Ovary (tissue), 7 donors: ENCODE measurements at regions not wholly inside any gene's neighbourhood (a gene's known extent, or its start where the extent isn't known, plus 50 kb on each side); places are given as distances from the start of the nearest gene placed in this dataset.

Source experiments
- DNase-seq, 5 donors: peaks; one replicate each; pipeline ENCODE4 v3.0.0-alpha.2; 2019 to 2020
- H3K27ac ChIP-seq, 2 donors: fragments of 200-600 bp; one replicate each; pipeline versions ENCODE4 v1.5.1 to v1.8.0; 2019 to 2022
- H3K27me3 ChIP-seq: fragments of 200-600 bp; one replicate; pipeline ENCODE4 v1.8.0; 2022
- H3K36me3 ChIP-seq: fragments of 200-600 bp; sonication (generic); one replicate; pipeline ENCODE4 v1.5.1; 2019
- H3K4me1 ChIP-seq: one replicate; pipeline ENCODE4 v1.8.1; 2013; ENCODE audit warnings: mild to moderate bottlenecking, moderate library complexity; ENCODE audit not compliant: insufficient read depth
- H3K4me3 ChIP-seq: fragments of 200-600 bp; sonication (generic); one replicate; pipeline ENCODE4 v1.5.1; 2017
- H3K9me3 ChIP-seq, 2 donors: fragments of 200-600 bp in 1 of 2; sonication (generic) in 1 of 2; one replicate each; pipeline versions ENCODE4 v1.5.1 to v1.8.1; 2013 to 2019; ENCODE audit warnings: mild to moderate bottlenecking in 1 of 2, moderate library complexity in 1 of 2
- EP300 ChIP-seq: sonication (generic); formaldehyde crosslinking; IDR thresholded peaks from one replicate; pipeline ENCODE4 v1.6.1; 2017; ENCODE audit warnings: antibody characterized with exemption
- POLR2A ChIP-seq: fragments of 450-650 bp; IDR thresholded peaks from one replicate; pipeline ENCODE4 v1.6.1; 2017; ENCODE audit warnings: antibody characterized with exemption, mild to moderate bottlenecking, moderate library complexity
- WGBS, 3 donors: extraction: QIAGEN DNeasy Blood & Tissue Kit in 1 of 3; methylation state at CpG; one replicate each; pipeline versions ENCODE4 v1.1.5 to v1.1.7; 2013 to 2017; 5-methylcytosine and 5-hydroxymethylcytosine counted together
- intact Hi-C, 4 donors: fragments of 100-400 bp; cut with DNase I; formaldehyde crosslinking; loops; one replicate each; pipeline versions ENCODE4 v1.11.0 to v1.15.1; 2022 to 2023
- TF ChIP-seq, protein P1 (sequence below), 3 donors: fragments of 450-650 bp in 2 of 3; fragments of 200-600 bp in 1 of 3; IDR thresholded peaks; one replicate each; pipeline versions ENCODE4 v1.5.1 to v1.8.0; 2016 to 2022; ENCODE audit warnings: antibody characterized with exemption in 3 of 3, mild to moderate bottlenecking in 1 of 3
- donor health status: DM: no; HTN: no; CAD: no; lungs with moderate emphysema.
- donor health status: DM: no; HTN: no; CAD: no.
- donor health status: Bipolar disorder and iron deficiency.
- donor health status: DM: no; HTN: no; CAD: no.
- donor health status: DM: yes; HTN: yes; CAD: no.

DNA sequence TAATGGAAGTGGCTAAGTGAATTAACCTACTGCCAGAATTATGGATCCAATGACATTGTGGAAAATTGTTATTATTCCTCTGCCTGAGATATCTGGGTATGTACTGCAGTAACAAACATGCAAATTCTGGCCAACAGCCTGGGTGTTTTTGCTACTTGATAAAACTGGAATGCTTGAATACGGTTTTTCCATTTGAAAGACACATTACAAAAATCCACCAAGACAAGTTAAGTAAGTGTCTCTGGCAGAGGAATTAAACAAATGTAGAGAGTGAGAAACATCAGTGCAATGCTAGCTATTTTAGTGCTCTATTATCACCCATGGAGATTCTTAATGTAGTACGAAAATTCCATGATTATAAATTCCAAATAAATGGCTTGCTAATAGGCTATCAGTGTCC, 312.4 kb upstream of the MEIS1 start:
- no peak for DNase-seq
- intact Hi-C loops = no loop called here
- H3K4me1 ChIP-seq = peaks cover 2% of the 10 kb centered on the region
- H3K27me3 ChIP-seq = no peaks in the 10 kb centered on the region
- no peaks in the 10 kb centered on the region for H3K9me3 ChIP-seq
- 3 to 19% (median 9%) methylated on average over 2 of the region's 2 CpGs for WGBS, 3 donors
- no peaks in the 10 kb centered on the region for H3K36me3 ChIP-seq
- TF ChIP-seq POLR2A (no peak), EP300 (no peak)
- TF ChIP-seq, protein P1, sequence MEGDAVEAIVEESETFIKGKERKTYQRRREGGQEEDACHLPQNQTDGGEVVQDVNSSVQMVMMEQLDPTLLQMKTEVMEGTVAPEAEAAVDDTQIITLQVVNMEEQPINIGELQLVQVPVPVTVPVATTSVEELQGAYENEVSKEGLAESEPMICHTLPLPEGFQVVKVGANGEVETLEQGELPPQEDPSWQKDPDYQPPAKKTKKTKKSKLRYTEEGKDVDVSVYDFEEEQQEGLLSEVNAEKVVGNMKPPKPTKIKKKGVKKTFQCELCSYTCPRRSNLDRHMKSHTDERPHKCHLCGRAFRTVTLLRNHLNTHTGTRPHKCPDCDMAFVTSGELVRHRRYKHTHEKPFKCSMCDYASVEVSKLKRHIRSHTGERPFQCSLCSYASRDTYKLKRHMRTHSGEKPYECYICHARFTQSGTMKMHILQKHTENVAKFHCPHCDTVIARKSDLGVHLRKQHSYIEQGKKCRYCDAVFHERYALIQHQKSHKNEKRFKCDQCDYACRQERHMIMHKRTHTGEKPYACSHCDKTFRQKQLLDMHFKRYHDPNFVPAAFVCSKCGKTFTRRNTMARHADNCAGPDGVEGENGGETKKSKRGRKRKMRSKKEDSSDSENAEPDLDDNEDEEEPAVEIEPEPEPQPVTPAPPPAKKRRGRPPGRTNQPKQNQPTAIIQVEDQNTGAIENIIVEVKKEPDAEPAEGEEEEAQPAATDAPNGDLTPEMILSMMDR (IDR thresholded peaks at IDR 0.05) = no peak
- no peak overlapping the region for H3K27ac ChIP-seq
- H3K4me3 ChIP-seq = no peak overlapping the region

DNA sequence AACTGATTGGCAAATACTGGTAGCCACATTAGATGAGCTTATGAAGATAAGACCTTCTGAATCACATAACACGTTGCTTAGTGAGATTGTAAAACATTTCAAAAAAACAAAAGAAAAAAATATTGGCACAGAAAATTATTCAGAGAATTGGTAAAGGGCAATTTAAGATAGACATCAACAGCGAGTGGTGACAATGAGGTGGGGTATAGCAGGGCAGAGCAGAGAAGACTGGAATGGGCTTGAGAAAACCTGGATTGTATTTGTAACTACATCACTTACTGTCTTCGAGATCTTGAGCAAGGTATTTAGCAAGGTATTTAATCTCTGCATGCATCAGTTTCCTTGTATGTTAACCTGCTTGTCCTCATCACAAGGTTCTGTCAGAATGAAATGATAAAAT, 313.0 kb upstream of the MEIS1 start:
- Histone ChIP-seq H3K4me3 (no peak overlapping the region), H3K9me3 (no peaks in the 10 kb centered on the region), H3K27ac (no peak overlapping the region), H3K36me3 (no peaks in the 10 kb centered on the region), H3K27me3 (no peaks in the 10 kb centered on the region), H3K4me1 (peaks cover under 1% of the 10 kb centered on the region)
- intact Hi-C loops = no loop called here
- TF ChIP-seq EP300 (no peak), POLR2A (no peak)
- TF ChIP-seq, protein P1 (IDR thresholded peaks at IDR 0.05) = no peak
- no peak for DNase-seq
- 66 to 74% (median 73%) methylated on average over 3 of the region's 3 CpGs for WGBS, 3 donors

- TF ChIP-seq, protein P1 (IDR thresholded peaks at IDR 0.05) = no peak
- no peak for TF ChIP-seq POLR2A
- intact Hi-C loops = no loop called here
- no peak for DNase-seq
These were observed 320.8 kb upstream of the MEIS1 start for GRCh38 chr2:66113988-66114625.

DNA sequence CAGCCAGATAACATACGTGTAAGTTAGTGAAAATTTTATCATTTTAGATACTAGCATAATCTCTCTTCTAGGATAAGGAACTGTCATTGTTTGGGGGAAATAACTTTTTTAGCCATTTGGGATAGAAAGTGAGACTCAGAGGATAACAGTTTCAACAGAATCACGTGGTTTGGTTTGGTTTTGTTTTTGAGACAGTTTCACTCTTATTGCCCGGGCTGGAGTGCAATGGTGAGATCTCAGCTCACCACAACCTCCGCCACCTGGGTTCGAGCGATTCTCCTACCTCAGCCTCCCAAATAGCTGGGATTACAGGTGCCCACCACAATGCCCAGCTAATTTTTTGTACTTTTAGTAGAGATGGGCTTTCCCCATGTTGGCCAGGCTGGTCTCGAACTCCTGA, 323.2 kb upstream of the MEIS1 start:
- no peaks in the 10 kb centered on the region for H3K36me3 ChIP-seq
- no peaks in the 10 kb centered on the region for H3K27me3 ChIP-seq
- intact Hi-C loops = no loop called here
- no peaks in the 10 kb centered on the region for H3K4me1 ChIP-seq
- 80 to 83% (median 80%) methylated on average over 7 of the region's 7 CpGs for WGBS, 3 donors
- no peak for DNase-seq
- no peak overlapping the region for H3K4me3 ChIP-seq
- H3K9me3 ChIP-seq = no peaks in the 10 kb centered on the region
- TF ChIP-seq EP300 (no peak), POLR2A (no peak)
- TF ChIP-seq, protein P1 (IDR thresholded peaks at IDR 0.05) = no peak
- no peak overlapping the region for H3K27ac ChIP-seq

More at GRCh38 chr2:66113988-66114625, 320.8 kb upstream of the MEIS1 start:
- H3K9me3 ChIP-seq = no peaks in the 10 kb centered on the region
- WGBS, 3 donors = 90 to 93% (median 91%) methylated on average over 2 of the region's 2 CpGs
- no peaks in the 10 kb centered on the region for H3K27me3 ChIP-seq
- no peaks in the 10 kb centered on the region for H3K36me3 ChIP-seq
- H3K27ac ChIP-seq = no peak overlapping the region
- H3K4me1 ChIP-seq = no peaks in the 10 kb centered on the region
- H3K4me3 ChIP-seq = no peak overlapping the region
